ENCODE measurements at regions not wholly inside any gene's neighbourhood (a gene's known extent, or its start where the extent isn't known, plus 50 kb on each side); places are given as distances from the start of the nearest gene placed in this dataset.
"Not testable (repeated sequence)": the region's sequence is repeated elsewhere in the genome, so short reads cannot be mapped to it uniquely, and the experiment has no call there.

GRCh38 chr11:121877152-121877551, 238.9 kb downstream of the BLID start:
- H3K27ac ChIP-seq (ENCODE audit: low read depth in 1 of 2, low read length in 1 of 2), result no peak overlapping the region
- DNase-seq (ENCODE audit: low read depth in 6 of 9, low spot score in 9 of 9), result no peak
- H3K27me3 ChIP-seq (ENCODE audit: control insufficient read depth in 2 of 2, insufficient read depth in 1 of 2, low read length in 1 of 2), result no peaks in the 10 kb centered on the region
- no peaks in the 10 kb centered on the region for H3K9me3 ChIP-seq (ENCODE audit: control insufficient read depth in 2 of 2, insufficient read depth in 1 of 2, low read length in 1 of 2)
- H3K4me3 ChIP-seq (ENCODE audit: low read length in 2 of 2), result no peak overlapping the region
- no peaks in the 10 kb centered on the region for H3K36me3 ChIP-seq (ENCODE audit: control insufficient read depth in 2 of 2, insufficient read depth in 2 of 2, low read length in 1 of 2)
- WGBS, result 90% methylated on average over 6 of the region's 6 CpGs
- no peaks in the 10 kb centered on the region for H3K4me1 ChIP-seq (ENCODE audit: control insufficient read depth in 2 of 2, insufficient read depth in 2 of 2, low read length in 2 of 2)

- H3K9me3 ChIP-seq (ENCODE audit: control insufficient read depth in 2 of 2, insufficient read depth in 1 of 2, low read length in 1 of 2), result no peaks in the 10 kb centered on the region
- WGBS, result 97% methylated on average over 4 of the region's 4 CpGs
- no peaks in the 10 kb centered on the region for H3K27me3 ChIP-seq (ENCODE audit: control insufficient read depth in 2 of 2, insufficient read depth in 1 of 2, low read length in 1 of 2)
- H3K36me3 ChIP-seq (ENCODE audit: control insufficient read depth in 2 of 2, insufficient read depth in 2 of 2, low read length in 1 of 2), result no peaks in the 10 kb centered on the region
- DNase-seq (ENCODE audit: low read depth in 6 of 9, low spot score in 9 of 9), result no peak
- no peaks in the 10 kb centered on the region for H3K4me1 ChIP-seq (ENCODE audit: control insufficient read depth in 2 of 2, insufficient read depth in 2 of 2, low read length in 2 of 2)
- no peak overlapping the region for H3K27ac ChIP-seq (ENCODE audit: low read depth in 1 of 2, low read length in 1 of 2)
- no peak overlapping the region for H3K4me3 ChIP-seq (ENCODE audit: low read length in 2 of 2)
Measured at GRCh38 chr11:121873766-121874165, 242.2 kb downstream of the BLID start.

GRCh38 chr11:121872356-121872755, 243.7 kb downstream of the BLID start:
- 90% methylated on average over 5 of the region's 5 CpGs for WGBS
- Histone ChIP-seq H3K4me3 (ENCODE audit: low read length in 2 of 2) (no peak overlapping the region), H3K4me1 (ENCODE audit: control insufficient read depth in 2 of 2, insufficient read depth in 2 of 2, low read length in 2 of 2) (no peaks in the 10 kb centered on the region), H3K36me3 (ENCODE audit: control insufficient read depth in 2 of 2, insufficient read depth in 2 of 2, low read length in 1 of 2) (no peaks in the 10 kb centered on the region), H3K27ac (ENCODE audit: low read depth in 1 of 2, low read length in 1 of 2) (no peak overlapping the region), H3K27me3 (ENCODE audit: control insufficient read depth in 2 of 2, insufficient read depth in 1 of 2, low read length in 1 of 2) (no peaks in the 10 kb centered on the region), H3K9me3 (ENCODE audit: control insufficient read depth in 2 of 2, insufficient read depth in 1 of 2, low read length in 1 of 2) (no peaks in the 10 kb centered on the region)
- DNase-seq (ENCODE audit: low read depth in 6 of 9, low spot score in 9 of 9), result no peak

- no peak overlapping the region for H3K4me3 ChIP-seq (ENCODE audit: low read length in 2 of 2)
- H3K4me1 ChIP-seq (ENCODE audit: control insufficient read depth in 2 of 2, insufficient read depth in 2 of 2, low read length in 2 of 2), result no peaks in the 10 kb centered on the region
- no peaks in the 10 kb centered on the region for H3K9me3 ChIP-seq (ENCODE audit: control insufficient read depth in 2 of 2, insufficient read depth in 1 of 2, low read length in 1 of 2)
- no peak overlapping the region for H3K27ac ChIP-seq (ENCODE audit: low read depth in 1 of 2, low read length in 1 of 2)
- WGBS, result 80% methylated on average over 6 of the region's 6 CpGs
- DNase-seq (ENCODE audit: low read depth in 6 of 9, low spot score in 9 of 9), result no peak
- no peaks in the 10 kb centered on the region for H3K36me3 ChIP-seq (ENCODE audit: control insufficient read depth in 2 of 2, insufficient read depth in 2 of 2, low read length in 1 of 2)
- H3K27me3 ChIP-seq (ENCODE audit: control insufficient read depth in 2 of 2, insufficient read depth in 1 of 2, low read length in 1 of 2), result no peaks in the 10 kb centered on the region
Measured at GRCh38 chr11:121870206-121871045, 245.6 kb downstream of the BLID start.

GRCh38 chr11:121869478-121869877, 246.5 kb downstream of the BLID start:
- Histone ChIP-seq H3K27ac (ENCODE audit: low read depth in 1 of 2, low read length in 1 of 2) (no peak overlapping the region), H3K27me3 (ENCODE audit: control insufficient read depth in 2 of 2, insufficient read depth in 1 of 2, low read length in 1 of 2) (no peaks in the 10 kb centered on the region), H3K36me3 (ENCODE audit: control insufficient read depth in 2 of 2, insufficient read depth in 2 of 2, low read length in 1 of 2) (no peaks in the 10 kb centered on the region), H3K4me1 (ENCODE audit: control insufficient read depth in 2 of 2, insufficient read depth in 2 of 2, low read length in 2 of 2) (no peaks in the 10 kb centered on the region), H3K9me3 (ENCODE audit: control insufficient read depth in 2 of 2, insufficient read depth in 1 of 2, low read length in 1 of 2) (no peaks in the 10 kb centered on the region), H3K4me3 (ENCODE audit: low read length in 2 of 2) (no peak overlapping the region)
- DNase-seq (ENCODE audit: low read depth in 6 of 9, low spot score in 9 of 9), result no peak
- 95% methylated on average over 7 of the region's 7 CpGs for WGBS

- Histone ChIP-seq H3K4me3 (ENCODE audit: low read length in 2 of 2) (no peak overlapping the region), H3K4me1 (ENCODE audit: control insufficient read depth in 2 of 2, insufficient read depth in 2 of 2, low read length in 2 of 2) (no peaks in the 10 kb centered on the region), H3K9me3 (ENCODE audit: control insufficient read depth in 2 of 2, insufficient read depth in 1 of 2, low read length in 1 of 2) (no peaks in the 10 kb centered on the region), H3K27ac (ENCODE audit: low read depth in 1 of 2, low read length in 1 of 2) (no peak overlapping the region), H3K36me3 (ENCODE audit: control insufficient read depth in 2 of 2, insufficient read depth in 2 of 2, low read length in 1 of 2) (no peaks in the 10 kb centered on the region), H3K27me3 (ENCODE audit: control insufficient read depth in 2 of 2, insufficient read depth in 1 of 2, low read length in 1 of 2) (no peaks in the 10 kb centered on the region)
- 97% methylated on average over 6 of the region's 6 CpGs for WGBS
- DNase-seq (ENCODE audit: low read depth in 6 of 9, low spot score in 9 of 9), result no peak
Measured at GRCh38 chr11:121866754-121867153, 249.3 kb downstream of the BLID start.

GRCh38 chr11:121864660-121865059, 251.4 kb downstream of the BLID start:
- no peak for DNase-seq (ENCODE audit: low read depth in 6 of 9, low spot score in 9 of 9)
- Histone ChIP-seq H3K4me3 (ENCODE audit: low read length in 2 of 2) (no peak overlapping the region), H3K27me3 (ENCODE audit: control insufficient read depth in 2 of 2, insufficient read depth in 1 of 2, low read length in 1 of 2) (no peaks in the 10 kb centered on the region), H3K27ac (ENCODE audit: low read depth in 1 of 2, low read length in 1 of 2) (no peak overlapping the region), H3K9me3 (ENCODE audit: control insufficient read depth in 2 of 2, insufficient read depth in 1 of 2, low read length in 1 of 2) (no peaks in the 10 kb centered on the region), H3K36me3 (ENCODE audit: control insufficient read depth in 2 of 2, insufficient read depth in 2 of 2, low read length in 1 of 2) (no peaks in the 10 kb centered on the region), H3K4me1 (ENCODE audit: control insufficient read depth in 2 of 2, insufficient read depth in 2 of 2, low read length in 2 of 2) (no peaks in the 10 kb centered on the region)
- WGBS, result 96% methylated on average over 1 of the region's 1 CpG

- no peak for DNase-seq (ENCODE audit: low read depth in 6 of 9, low spot score in 9 of 9)
- H3K4me3 ChIP-seq (ENCODE audit: low read length in 2 of 2), result no peak overlapping the region
- 79% methylated on average over 4 of the region's 4 CpGs for WGBS
- no peaks in the 10 kb centered on the region for H3K36me3 ChIP-seq (ENCODE audit: control insufficient read depth in 2 of 2, insufficient read depth in 2 of 2, low read length in 1 of 2)
- H3K27ac ChIP-seq (ENCODE audit: low read depth in 1 of 2, low read length in 1 of 2), result no peak overlapping the region
- no peaks in the 10 kb centered on the region for H3K4me1 ChIP-seq (ENCODE audit: control insufficient read depth in 2 of 2, insufficient read depth in 2 of 2, low read length in 2 of 2)
- H3K27me3 ChIP-seq (ENCODE audit: control insufficient read depth in 2 of 2, insufficient read depth in 1 of 2, low read length in 1 of 2), result no peaks in the 10 kb centered on the region
- no peaks in the 10 kb centered on the region for H3K9me3 ChIP-seq (ENCODE audit: control insufficient read depth in 2 of 2, insufficient read depth in 1 of 2, low read length in 1 of 2)
Measured at GRCh38 chr11:121863126-121863525, 252.9 kb downstream of the BLID start.

GRCh38 chr11:121855138-121855537, 260.9 kb downstream of the BLID start:
- H3K27me3 ChIP-seq (ENCODE audit: control insufficient read depth in 2 of 2, insufficient read depth in 1 of 2, low read length in 1 of 2); H3K4me1 ChIP-seq (ENCODE audit: control insufficient read depth in 2 of 2, insufficient read depth in 2 of 2, low read length in 2 of 2); H3K27ac ChIP-seq (ENCODE audit: low read depth in 1 of 2, low read length in 1 of 2); H3K4me3 ChIP-seq (ENCODE audit: low read length in 2 of 2); DNase-seq (ENCODE audit: low read depth in 6 of 9, low spot score in 9 of 9); H3K9me3 ChIP-seq (ENCODE audit: control insufficient read depth in 2 of 2, insufficient read depth in 1 of 2, low read length in 1 of 2); H3K36me3 ChIP-seq (ENCODE audit: control insufficient read depth in 2 of 2, insufficient read depth in 2 of 2, low read length in 1 of 2): not testable (repeated sequence)
- 91% methylated on average over 11 of the region's 11 CpGs for WGBS

Measured in thymus (tissue), 11 donors.